Left kidney (tissue), 1 donor: ENCODE measurements at regions not wholly inside any gene's neighbourhood (a gene's known extent, or its start where the extent isn't known, plus 50 kb on each side); places are given as distances from the start of the nearest gene placed in this dataset.

Experiments used
- DNase-seq: peaks from one replicate; pipeline ENCODE4 v3.0.0-alpha.2; 2013

DNA sequence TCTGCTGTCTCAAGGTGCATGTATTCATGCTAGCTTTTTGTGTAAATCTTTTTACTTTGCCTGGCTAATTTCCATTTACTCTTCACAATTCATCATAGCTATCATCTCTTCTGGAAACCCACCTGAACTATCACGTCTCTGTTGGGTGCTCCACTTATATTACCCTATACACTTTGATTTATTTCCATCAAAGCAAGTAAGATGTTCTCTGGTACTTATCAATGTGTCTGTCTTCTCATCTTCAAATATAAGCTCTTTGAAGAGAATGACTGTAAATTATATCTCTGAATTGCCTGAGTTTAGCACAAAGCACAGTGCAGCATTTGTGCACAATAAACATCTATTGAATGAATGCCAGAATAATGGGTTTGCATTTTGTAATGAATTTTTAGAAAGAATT, 1129.7 kb downstream of the LRFN5 start:
- no peak for DNase-seq

GRCh38 chr14:42734041-42734440, 1127.4 kb downstream of the LRFN5 start:
- no peak for DNase-seq

DNA sequence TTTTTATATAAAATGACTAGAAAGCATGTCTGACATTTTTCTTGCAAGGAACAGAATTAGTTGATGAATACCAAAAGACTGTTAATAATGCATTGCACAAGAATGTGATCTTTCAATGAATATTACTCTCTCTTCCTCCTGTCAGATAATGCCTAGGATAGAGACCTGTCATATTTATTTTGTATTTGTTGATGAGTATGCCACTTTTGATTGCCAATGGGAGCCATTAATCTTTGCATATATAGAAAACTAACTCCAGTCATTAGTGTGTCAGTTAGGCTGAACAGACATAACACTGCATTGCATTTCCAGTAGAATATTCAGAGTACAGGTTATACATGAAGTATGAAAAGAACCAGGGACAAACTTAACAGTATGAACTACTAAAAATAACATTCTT, 1125.3 kb downstream of the LRFN5 start:
- no peak for DNase-seq

- DNase-seq: no peak
These were observed 1124.8 kb downstream of the LRFN5 start for GRCh38 chr14:42731480-42731879.

- DNase-seq: no peak
These were observed 1123.0 kb downstream of the LRFN5 start for GRCh38 chr14:42729681-42730080.

DNA sequence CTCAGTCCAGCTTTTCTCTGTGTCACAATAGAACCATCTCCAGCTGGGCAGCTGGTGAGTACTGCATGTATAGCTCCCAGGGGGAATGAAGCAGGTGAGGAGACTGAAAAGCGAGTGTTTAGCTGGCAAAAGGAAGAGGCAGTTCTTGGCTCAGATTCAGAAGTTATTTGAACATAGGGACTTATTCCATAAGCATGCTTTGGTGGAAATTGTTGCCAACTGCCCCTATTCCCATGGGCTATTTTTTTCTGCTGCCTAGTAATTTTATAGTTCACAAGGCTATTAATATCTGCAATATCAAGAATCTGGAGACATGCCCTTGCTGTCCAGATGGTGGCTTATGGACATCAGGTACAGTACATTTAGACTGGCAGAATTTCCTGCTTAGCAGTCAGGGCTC, 1112.7 kb downstream of the LRFN5 start:
- no peak for DNase-seq

DNA sequence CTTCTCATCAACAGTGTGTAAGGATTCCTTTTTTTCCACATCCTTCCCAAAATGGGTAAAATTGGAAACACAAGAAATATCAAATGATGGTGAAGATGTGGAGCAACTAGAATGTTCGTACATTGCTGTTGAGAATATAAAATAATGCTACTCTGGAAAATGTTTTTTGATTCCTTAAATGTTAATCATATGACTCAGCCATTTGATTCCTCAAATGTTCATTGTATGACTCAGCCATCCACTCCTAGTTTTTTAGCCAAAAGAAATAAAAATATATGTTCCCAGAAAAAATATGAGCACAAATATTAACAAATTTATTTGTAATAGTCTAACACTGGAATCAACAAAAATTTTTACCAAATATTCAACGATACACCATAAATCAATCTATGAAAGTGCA, 1108.6 kb downstream of the LRFN5 start:
- DNase-seq: no peak

DNA sequence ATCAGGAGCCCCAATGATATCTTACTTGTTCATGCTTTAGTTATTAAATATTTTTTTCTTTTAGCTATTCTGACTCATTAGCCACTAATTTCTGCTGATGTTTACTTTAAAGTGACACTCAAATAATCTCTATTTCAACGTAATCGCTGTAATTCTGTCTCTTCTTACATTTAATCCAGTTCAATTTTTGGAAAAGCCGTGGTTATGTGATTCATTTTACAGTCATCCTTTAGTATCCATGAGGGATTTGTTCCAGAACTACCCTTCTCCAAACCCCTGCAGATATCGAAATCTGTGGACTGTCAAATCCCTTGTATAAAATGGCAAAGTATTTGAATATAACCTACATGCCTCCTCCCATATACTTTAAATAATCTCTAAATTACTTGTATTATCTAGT, 1103.4 kb downstream of the LRFN5 start:
- no peak for DNase-seq

DNA sequence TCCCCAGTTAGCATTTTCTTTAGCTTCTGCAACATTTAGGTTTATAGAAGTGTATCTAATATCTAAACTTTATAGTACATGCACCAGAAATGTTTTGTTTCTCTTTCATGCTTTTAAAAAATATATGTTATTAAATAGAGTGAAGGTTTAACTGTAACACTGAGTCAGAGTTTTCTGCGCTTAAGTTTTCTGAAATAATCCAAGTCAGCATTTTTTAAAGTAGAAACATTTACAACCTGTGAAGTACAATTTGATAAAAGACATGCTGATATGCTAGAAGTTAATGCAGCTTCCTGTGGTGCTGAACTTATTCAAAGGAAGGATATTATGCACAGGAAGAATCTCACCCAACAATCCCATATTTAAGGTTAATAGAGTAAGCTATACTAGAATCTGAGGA, 1096.8 kb downstream of the LRFN5 start:
- no peak for DNase-seq

GRCh38 chr14:42687421-42687820, 1080.7 kb downstream of the LRFN5 start:
- no peak for DNase-seq

- DNase-seq: no peak
These were observed 1077.0 kb downstream of the LRFN5 start for GRCh38 chr14:42683707-42684106.

DNA sequence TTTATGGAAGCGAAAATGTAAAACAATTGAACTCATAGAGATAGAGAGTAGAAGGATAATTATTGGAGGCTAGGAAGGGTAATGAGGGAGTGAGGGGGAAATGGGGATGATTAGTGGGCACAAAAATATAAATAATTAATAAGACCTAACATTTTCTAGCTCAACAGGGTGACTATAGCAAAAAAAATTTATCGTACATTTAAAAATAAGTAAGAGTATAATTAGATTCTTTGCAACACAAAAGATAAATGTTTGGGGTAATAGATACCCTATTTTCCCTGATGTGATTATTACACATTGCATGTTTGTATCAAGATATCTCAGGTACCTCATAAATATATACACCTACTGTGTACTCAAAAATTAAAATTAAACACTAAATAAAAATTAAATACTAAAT, 1070.0 kb downstream of the LRFN5 start:
- no peak for DNase-seq

GRCh38 chr14:42673963-42674362, 1067.3 kb downstream of the LRFN5 start:
- no peak for DNase-seq

DNA sequence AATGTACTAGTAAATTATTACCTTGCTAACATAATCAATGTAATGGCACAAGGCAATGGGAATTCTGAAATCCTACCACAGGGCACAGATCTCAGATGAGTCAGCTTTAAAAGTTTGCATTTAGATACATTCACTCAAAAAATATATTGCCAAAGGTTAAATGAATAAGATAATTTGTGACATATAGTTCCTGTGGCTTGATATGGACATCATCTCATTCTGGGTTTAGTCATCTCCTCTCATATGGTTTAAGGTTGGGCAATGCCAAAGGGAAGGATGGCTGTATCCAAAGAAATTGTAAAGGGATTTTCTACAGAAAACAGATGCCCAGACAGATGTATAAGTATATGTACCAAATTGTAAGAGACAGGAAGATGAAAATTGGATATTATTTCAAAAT, 1065.0 kb downstream of the LRFN5 start:
- no peak for DNase-seq

GRCh38 chr14:42665083-42665482, 1058.4 kb downstream of the LRFN5 start:
- DNase-seq: peak; percentile 7

DNA sequence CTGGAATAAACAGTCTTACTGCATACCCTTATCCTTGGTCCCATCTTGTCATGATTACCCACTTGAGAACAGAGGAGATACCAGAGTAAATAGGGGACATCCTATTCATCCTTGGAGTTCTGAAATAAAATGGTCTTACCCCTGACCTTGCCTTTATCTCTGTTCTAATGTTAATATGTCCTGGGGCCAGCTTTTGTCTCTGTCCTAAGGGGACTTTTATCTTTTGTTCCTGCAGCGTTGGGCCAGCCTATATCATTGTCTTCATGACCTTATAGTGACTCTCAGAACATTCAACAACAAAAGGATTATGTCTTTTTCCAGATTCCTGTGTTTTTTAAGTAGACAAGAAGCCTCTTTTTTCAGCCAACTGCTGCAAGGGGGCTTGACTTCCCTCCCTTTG, 1057.5 kb downstream of the LRFN5 start:
- DNase-seq: no peak

- no peak for DNase-seq
These were observed 1048.0 kb downstream of the LRFN5 start for GRCh38 chr14:42654707-42655106.

- no peak for DNase-seq
These were observed 1036.1 kb downstream of the LRFN5 start for GRCh38 chr14:42642787-42643186.

GRCh38 chr14:42633504-42634095, 1026.9 kb downstream of the LRFN5 start:
- no peak for DNase-seq

GRCh38 chr14:42629553-42629952, 1022.9 kb downstream of the LRFN5 start:
- no peak for DNase-seq

GRCh38 chr14:42628602-42629001, 1021.9 kb downstream of the LRFN5 start:
- DNase-seq: no peak

GRCh38 chr14:42626986-42627385, 1020.3 kb downstream of the LRFN5 start:
- DNase-seq: no peak

- DNase-seq: no peak
These were observed 1018.5 kb downstream of the LRFN5 start for GRCh38 chr14:42624980-42625761.

- DNase-seq: no peak
These were observed 1010.3 kb downstream of the LRFN5 start for GRCh38 chr14:42617005-42617404.
